ENCODE measurements at regions not wholly inside any gene's neighbourhood (a gene's known extent, or its start where the extent isn't known, plus 50 kb on each side); places are given as distances from the start of the nearest gene placed in this dataset.

- DNase-seq, result no peak
These were observed 121.6 kb downstream of the VAPA start for GRCh38 chr18:10035281-10035991.

- DNase-seq, result no peak
These were observed 122.7 kb downstream of the VAPA start for GRCh38 chr18:10036479-10036878.

- DNase-seq, result no peak
These were observed 123.4 kb downstream of the VAPA start for GRCh38 chr18:10037181-10037580.

- no peak for DNase-seq
These were observed 124.5 kb downstream of the VAPA start for GRCh38 chr18:10038268-10038667.

GRCh38 chr18:10040287-10041011 is 126.6 kb downstream of the VAPA start:
- no peak for DNase-seq

- DNase-seq, result no peak
These were observed 127.4 kb downstream of the VAPA start for GRCh38 chr18:10041180-10041579.

- no peak for DNase-seq
These were observed 128.7 kb downstream of the VAPA start for GRCh38 chr18:10042492-10042891.

- DNase-seq, result no peak
These were observed 130.2 kb downstream of the VAPA start for GRCh38 chr18:10044054-10044453.

- no peak for DNase-seq
These were observed 131.6 kb downstream of the VAPA start for GRCh38 chr18:10045296-10045891.

- no peak for DNase-seq
These were observed 132.5 kb downstream of the VAPA start for GRCh38 chr18:10046178-10046807.

- no peak for DNase-seq
These were observed 133.4 kb downstream of the VAPA start for GRCh38 chr18:10047237-10047636.

GRCh38 chr18:10049747-10050146 is 135.9 kb downstream of the VAPA start:
- no peak for DNase-seq

- DNase-seq, result no peak
These were observed 137.1 kb downstream of the VAPA start for GRCh38 chr18:10050956-10051355.

GRCh38 chr18:10051877-10052631 is 138.2 kb downstream of the VAPA start:
- no peak for DNase-seq

- DNase-seq, result no peak
These were observed 139.1 kb downstream of the VAPA start for GRCh38 chr18:10052871-10053270.

- no peak for DNase-seq
These were observed 140.0 kb downstream of the VAPA start for GRCh38 chr18:10053861-10054260.

- no peak for DNase-seq
These were observed 140.6 kb downstream of the VAPA start for GRCh38 chr18:10054366-10054765.

- DNase-seq, result no peak
These were observed 141.4 kb downstream of the VAPA start for GRCh38 chr18:10055125-10055750.

GRCh38 chr18:10056506-10056905 is 142.7 kb downstream of the VAPA start:
- DNase-seq, result no peak

- no peak for DNase-seq
These were observed 143.6 kb downstream of the VAPA start for GRCh38 chr18:10057401-10057893.

GRCh38 chr18:10057894-10058791 is 144.3 kb downstream of the VAPA start:
- no peak for DNase-seq
